Adipocyte (in vitro differentiated cells): ENCODE measurements at regions not wholly inside any gene's neighbourhood (a gene's known extent, or its start where the extent isn't known, plus 50 kb on each side); places are given as distances from the start of the nearest gene placed in this dataset.

Source experiments
- DNase-seq: peaks from one replicate; pipeline ENCODE4 v3.0.0-alpha.2; 2015; ENCODE audit warnings: low read depth
- H3K27me3 ChIP-seq: replicated peaks from 2 replicates; pipeline ENCODE4 v1.7.0; 2013; ENCODE audit warnings: mild to moderate bottlenecking, low read length, moderate library complexity; ENCODE audit not compliant: control insufficient read depth, insufficient read depth
- H3K36me3 ChIP-seq: 2 replicates; pipeline ENCODE4 v1.7.0; 2013; ENCODE audit warnings: low read length, mild to moderate bottlenecking, moderate library complexity; ENCODE audit not compliant: control insufficient read depth, insufficient read depth, severe bottlenecking
- H3K4me1 ChIP-seq: 2 replicates; pipeline ENCODE4 v1.7.0; 2013; ENCODE audit warnings: mild to moderate bottlenecking, low read length, moderate library complexity; ENCODE audit not compliant: control insufficient read depth, insufficient read depth
- H3K4me3 ChIP-seq: 2 replicates; pipeline ENCODE4 v1.7.0; 2013; ENCODE audit warnings: mild to moderate bottlenecking, low read length, moderate library complexity
- H3K9ac ChIP-seq: 2 replicates; pipeline ENCODE4 v1.7.0; 2013; ENCODE audit warnings: mild to moderate bottlenecking, low read length, moderate library complexity
- H3K9me3 ChIP-seq: 2 replicates; pipeline ENCODE4 v1.7.0; 2013; ENCODE audit warnings: mild to moderate bottlenecking, low read length, moderate library complexity; ENCODE audit not compliant: control insufficient read depth

- H3K9ac ChIP-seq, result no peak overlapping the region
- H3K4me3 ChIP-seq, result no peak overlapping the region
- DNase-seq, result no peak
- H3K9me3 ChIP-seq, result no peaks in the 10 kb centered on the region
- H3K36me3 ChIP-seq, result no peaks in the 10 kb centered on the region
- H3K4me1 ChIP-seq, result no peaks in the 10 kb centered on the region
- peaks cover 3% of the 10 kb centered on the region for H3K27me3 ChIP-seq
These were observed 321.5 kb downstream of the OTOL1 start for GRCh38 chr3:161818106-161818505.

- H3K36me3 ChIP-seq, result no peaks in the 10 kb centered on the region
- no peak overlapping the region for H3K4me3 ChIP-seq
- no peaks in the 10 kb centered on the region for H3K9me3 ChIP-seq
- H3K27me3 ChIP-seq, result peaks cover 2% of the 10 kb centered on the region
- no peak for DNase-seq
- H3K4me1 ChIP-seq, result no peaks in the 10 kb centered on the region
- H3K9ac ChIP-seq, result no peak overlapping the region
These were observed 325.0 kb downstream of the OTOL1 start for GRCh38 chr3:161821591-161821990.

GRCh38 chr3:161822291-161822690, 325.7 kb downstream of the OTOL1 start:
- DNase-seq, result no peak
- no peak overlapping the region for H3K9ac ChIP-seq
- H3K4me3 ChIP-seq, result no peak overlapping the region
- no peaks in the 10 kb centered on the region for H3K36me3 ChIP-seq
- H3K4me1 ChIP-seq, result no peaks in the 10 kb centered on the region
- no peaks in the 10 kb centered on the region for H3K27me3 ChIP-seq
- H3K9me3 ChIP-seq, result no peaks in the 10 kb centered on the region

GRCh38 chr3:161823910-161824309, 327.3 kb downstream of the OTOL1 start:
- H3K27me3 ChIP-seq, result no peaks in the 10 kb centered on the region
- no peaks in the 10 kb centered on the region for H3K36me3 ChIP-seq
- H3K9me3 ChIP-seq, result no peaks in the 10 kb centered on the region
- H3K4me3 ChIP-seq, result no peak overlapping the region
- DNase-seq, result no peak
- H3K4me1 ChIP-seq, result no peaks in the 10 kb centered on the region
- H3K9ac ChIP-seq, result no peak overlapping the region

- Histone ChIP-seq H3K36me3 (no peaks in the 10 kb centered on the region), H3K9ac (no peak overlapping the region), H3K27me3 (no peaks in the 10 kb centered on the region), H3K4me3 (no peak overlapping the region), H3K4me1 (no peaks in the 10 kb centered on the region), H3K9me3 (no peaks in the 10 kb centered on the region)
- no peak for DNase-seq
These were observed 341.4 kb downstream of the OTOL1 start for GRCh38 chr3:161838021-161838420.

- Histone ChIP-seq H3K36me3 (no peaks in the 10 kb centered on the region), H3K4me3 (no peak overlapping the region), H3K9ac (no peak overlapping the region), H3K9me3 (no peaks in the 10 kb centered on the region), H3K27me3 (no peaks in the 10 kb centered on the region), H3K4me1 (no peaks in the 10 kb centered on the region)
- DNase-seq, result no peak
These were observed 351.8 kb downstream of the OTOL1 start for GRCh38 chr3:161848376-161848775.

GRCh38 chr3:161851941-161852566, 355.4 kb downstream of the OTOL1 start:
- H3K9ac ChIP-seq, result no peak overlapping the region
- no peak overlapping the region for H3K4me3 ChIP-seq
- no peaks in the 10 kb centered on the region for H3K9me3 ChIP-seq
- no peaks in the 10 kb centered on the region for H3K27me3 ChIP-seq
- no peaks in the 10 kb centered on the region for H3K36me3 ChIP-seq
- no peaks in the 10 kb centered on the region for H3K4me1 ChIP-seq
- peak; percentile 74 for DNase-seq

GRCh38 chr3:161852744-161853143, 356.1 kb downstream of the OTOL1 start:
- no peak overlapping the region for H3K9ac ChIP-seq
- no peaks in the 10 kb centered on the region for H3K4me1 ChIP-seq
- H3K4me3 ChIP-seq, result no peak overlapping the region
- H3K36me3 ChIP-seq, result no peaks in the 10 kb centered on the region
- H3K27me3 ChIP-seq, result no peaks in the 10 kb centered on the region
- H3K9me3 ChIP-seq, result no peaks in the 10 kb centered on the region
- no peak for DNase-seq

GRCh38 chr3:161854232-161854771, 357.7 kb downstream of the OTOL1 start:
- H3K9ac ChIP-seq, result no peak overlapping the region
- H3K36me3 ChIP-seq, result no peaks in the 10 kb centered on the region
- peak; percentile 30 for DNase-seq

GRCh38 chr3:161859057-161859456, 362.4 kb downstream of the OTOL1 start:
- Histone ChIP-seq H3K4me3 (no peak overlapping the region), H3K9ac (no peak overlapping the region), H3K4me1 (no peaks in the 10 kb centered on the region), H3K36me3 (no peaks in the 10 kb centered on the region), H3K9me3 (no peaks in the 10 kb centered on the region), H3K27me3 (no peaks in the 10 kb centered on the region)
- DNase-seq, result no peak

More at GRCh38 chr3:161854232-161854771, 357.7 kb downstream of the OTOL1 start:
- Histone ChIP-seq H3K4me3 (no peak overlapping the region), H3K4me1 (no peaks in the 10 kb centered on the region), H3K27me3 (no peaks in the 10 kb centered on the region), H3K9me3 (no peaks in the 10 kb centered on the region)

- H3K4me1 ChIP-seq, result no peaks in the 10 kb centered on the region
- H3K4me3 ChIP-seq, result no peak overlapping the region
- DNase-seq, result no peak
- H3K9me3 ChIP-seq, result no peaks in the 10 kb centered on the region
- no peak overlapping the region for H3K9ac ChIP-seq
- no peaks in the 10 kb centered on the region for H3K36me3 ChIP-seq
- H3K27me3 ChIP-seq, result no peaks in the 10 kb centered on the region
These were observed 363.4 kb downstream of the OTOL1 start for GRCh38 chr3:161859865-161860450.
